Retina (tissue), 1 donor: ENCODE measurements at regions not wholly inside any gene's neighbourhood (a gene's known extent, or its start where the extent isn't known, plus 50 kb on each side); places are given as distances from the start of the nearest gene placed in this dataset.
"Not testable (repeated sequence)": the region's sequence is repeated elsewhere in the genome, so short reads cannot be mapped to it uniquely, and the experiment has no call there.

Source experiments
- DNase-seq: peaks from one replicate; pipeline ENCODE4 v3.0.0-alpha.2; 2016

DNA sequence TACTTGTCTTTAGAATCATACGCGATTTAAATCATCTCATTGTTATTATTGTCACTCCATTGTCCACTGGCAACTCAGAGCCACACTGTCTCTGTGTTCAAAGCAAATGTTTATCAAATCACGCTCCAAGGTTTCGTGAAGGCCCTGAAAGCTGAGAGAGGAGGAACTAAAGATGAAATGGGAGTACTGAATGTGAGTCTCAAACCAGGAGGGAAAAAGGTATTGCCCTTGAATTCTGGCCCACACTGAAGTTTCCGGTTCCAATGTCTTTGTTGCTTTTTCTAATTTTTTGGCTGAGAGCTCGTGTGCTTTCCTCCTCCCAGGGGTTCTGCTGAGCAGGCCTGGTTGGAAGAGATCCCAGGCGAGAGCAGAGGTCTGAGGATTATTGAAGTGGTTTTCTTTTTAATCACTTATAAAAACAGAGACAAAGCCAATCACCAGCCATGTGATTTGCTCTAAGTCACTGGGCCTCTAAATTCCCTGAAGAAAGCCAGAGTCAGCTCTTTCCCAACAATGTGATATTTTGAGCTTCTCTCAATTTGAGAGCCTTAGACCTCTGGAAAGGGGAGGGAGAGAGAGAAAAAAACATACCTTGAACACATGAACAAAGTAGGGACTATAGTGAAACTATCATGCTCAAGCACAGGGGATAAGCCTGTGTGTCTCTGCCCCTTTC is 420.8 kb upstream of the GRAMD2B start:
- DNase-seq, result peak; percentile 44

DNA sequence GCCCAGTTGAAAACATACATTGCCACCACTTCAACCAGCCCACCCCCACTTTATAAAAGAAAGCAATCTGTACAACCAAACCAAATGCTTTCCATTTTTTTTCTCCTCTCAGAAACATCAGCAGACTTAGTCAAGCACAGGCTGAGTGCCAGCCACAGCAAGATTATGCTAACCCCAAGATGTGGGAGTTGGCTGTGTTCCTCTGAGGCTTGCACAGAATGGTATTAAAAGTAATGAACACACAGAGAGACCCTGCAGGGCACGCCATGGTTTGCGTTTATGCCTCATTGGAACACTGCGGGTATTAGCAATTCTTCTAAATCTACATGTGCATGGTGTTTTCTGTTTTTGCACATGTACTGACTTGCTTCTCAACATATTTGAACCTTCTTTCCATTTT is 419.9 kb upstream of the GRAMD2B start:
- DNase-seq, result peak; percentile 14

DNA sequence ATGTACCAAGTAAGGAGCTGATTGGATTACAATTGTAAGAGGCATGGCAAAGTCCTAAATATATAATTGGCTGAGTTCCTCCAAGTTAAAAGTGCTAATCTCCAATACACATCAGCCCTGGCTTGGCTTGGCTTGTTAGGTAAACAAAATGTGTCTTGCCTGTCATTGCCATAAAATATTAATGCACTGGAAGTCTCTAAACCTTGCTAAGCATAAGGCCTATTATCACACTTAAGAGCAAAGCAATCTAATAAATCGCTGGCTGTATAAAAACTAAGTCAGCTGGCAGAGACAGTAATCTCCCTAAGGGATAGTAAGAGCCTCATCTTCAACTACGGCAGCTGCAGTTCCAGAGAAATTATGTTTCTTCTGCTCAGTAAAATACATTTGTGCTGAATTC is 418.6 kb upstream of the GRAMD2B start:
- peak; percentile 42 for DNase-seq

DNA sequence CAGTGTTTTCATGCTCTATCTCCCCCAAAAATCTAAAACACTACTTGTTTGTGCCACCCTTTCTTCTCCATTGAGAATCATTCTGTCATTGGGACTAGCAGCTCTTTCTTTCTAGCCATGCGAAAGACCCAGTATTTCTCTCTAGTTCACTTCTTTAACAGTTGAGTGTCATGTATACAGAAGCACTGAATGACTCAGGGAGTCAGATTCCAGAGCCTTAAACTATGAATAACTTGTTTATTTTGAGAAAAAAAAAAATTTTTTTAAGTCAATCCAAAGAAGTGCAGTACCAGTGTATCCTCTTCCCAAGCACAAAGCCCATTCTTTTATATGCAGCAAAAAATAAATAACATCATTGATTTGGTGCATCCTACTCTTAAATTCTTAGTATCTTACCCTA is 415.4 kb upstream of the GRAMD2B start:
- no peak for DNase-seq

DNA sequence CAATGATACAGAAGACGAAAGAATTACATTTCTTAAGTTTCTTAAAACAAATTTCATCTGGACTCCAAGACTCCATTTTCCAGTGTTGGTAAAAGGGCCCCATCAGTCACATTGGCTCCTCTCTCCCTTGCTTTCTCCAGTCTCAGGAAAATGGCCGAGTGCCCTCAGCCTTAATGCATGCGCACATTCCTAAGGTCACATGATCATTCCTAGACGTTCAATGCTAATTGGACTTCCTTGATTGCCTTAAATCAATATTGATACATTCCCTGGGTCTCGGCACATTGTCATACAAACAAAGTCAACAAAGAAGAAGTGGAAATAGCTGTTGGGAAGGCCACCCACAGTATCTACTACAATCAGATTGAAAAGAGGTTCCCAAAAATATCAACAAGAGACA is 413.6 kb upstream of the GRAMD2B start:
- no peak for DNase-seq

DNA sequence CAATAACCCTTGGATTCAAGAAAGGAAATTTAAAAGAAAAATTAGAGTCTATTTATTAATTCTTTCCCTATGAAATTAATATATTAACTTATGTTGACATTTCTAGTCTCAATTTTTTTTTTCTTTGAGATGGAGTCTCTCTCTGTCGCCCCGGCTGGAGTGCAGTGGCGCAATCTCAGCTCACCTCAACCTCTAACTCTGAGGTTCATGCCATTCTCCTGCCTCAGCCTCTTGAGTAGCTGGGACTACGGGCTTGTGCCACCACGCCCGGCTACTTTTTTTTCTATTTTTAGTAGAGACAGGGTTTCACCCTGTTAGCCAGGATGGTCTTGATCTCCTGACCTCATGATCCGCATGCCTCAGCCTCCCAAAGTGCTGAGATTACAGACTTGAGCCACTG is 411.7 kb upstream of the GRAMD2B start:
- DNase-seq, result not testable (repeated sequence)

DNA sequence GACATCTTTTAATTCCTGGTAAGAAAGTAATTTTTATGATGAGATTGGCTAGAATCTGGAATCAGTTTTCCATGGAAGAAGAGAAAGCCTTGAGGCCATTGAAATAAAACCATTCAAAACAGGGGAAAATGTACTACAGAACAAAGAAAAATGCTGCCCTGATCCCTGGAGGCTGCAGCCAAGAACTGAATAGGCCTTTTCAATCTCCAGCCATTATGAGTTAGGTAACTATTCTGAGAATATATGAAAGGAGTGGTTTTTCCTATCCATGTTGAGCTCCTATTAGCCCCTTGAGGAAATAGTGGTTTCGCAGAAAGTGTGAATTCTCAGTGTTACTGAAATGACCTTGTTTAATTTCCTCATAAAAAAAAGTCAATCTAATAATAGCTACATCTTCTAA is 408.5 kb upstream of the GRAMD2B start:
- DNase-seq, result peak; percentile 22

DNA sequence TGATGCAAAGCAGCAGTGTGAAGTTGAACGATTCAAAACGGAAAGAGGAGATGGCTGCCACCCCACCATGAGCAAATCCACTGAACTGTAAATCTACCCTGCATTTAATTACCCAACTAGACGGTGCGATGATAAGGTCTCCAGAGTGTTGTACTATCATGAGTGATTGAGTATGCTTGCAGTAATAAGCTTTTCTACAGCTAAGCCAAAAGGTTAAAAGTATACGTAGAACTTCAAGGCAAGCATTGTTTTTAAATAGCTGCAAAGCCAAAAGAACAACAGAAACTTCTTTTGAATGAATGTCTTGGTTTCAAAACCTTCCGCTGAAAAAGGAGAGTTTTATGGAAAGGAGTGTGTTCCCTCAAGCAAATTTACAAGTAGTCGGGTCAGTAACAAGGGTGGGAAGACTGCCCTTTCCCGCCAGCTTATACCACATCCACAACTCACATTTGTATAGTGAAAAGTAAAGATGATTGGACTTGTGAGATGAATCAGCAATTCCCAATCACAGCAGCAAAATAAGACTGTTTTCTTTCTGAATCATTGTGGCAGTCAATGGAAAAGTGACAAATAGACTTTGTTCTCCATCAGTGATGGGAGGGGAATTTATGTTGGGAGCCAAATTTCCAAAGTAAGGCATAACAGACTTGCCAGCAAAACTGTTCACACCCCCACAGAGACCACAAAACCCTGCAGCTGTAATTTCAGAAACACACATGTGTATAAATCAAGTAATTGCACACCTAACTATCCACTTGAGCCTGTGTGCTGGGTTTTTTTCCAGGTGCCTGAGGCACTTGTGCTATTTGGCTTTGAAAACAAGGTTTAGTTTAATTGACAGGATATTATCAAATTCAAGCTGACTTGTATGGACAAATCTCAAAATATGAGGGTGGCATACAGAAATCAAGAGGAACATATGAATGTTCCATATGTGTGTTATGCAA is 407.7 kb upstream of the GRAMD2B start:
- peak; percentile 22 for DNase-seq

DNA sequence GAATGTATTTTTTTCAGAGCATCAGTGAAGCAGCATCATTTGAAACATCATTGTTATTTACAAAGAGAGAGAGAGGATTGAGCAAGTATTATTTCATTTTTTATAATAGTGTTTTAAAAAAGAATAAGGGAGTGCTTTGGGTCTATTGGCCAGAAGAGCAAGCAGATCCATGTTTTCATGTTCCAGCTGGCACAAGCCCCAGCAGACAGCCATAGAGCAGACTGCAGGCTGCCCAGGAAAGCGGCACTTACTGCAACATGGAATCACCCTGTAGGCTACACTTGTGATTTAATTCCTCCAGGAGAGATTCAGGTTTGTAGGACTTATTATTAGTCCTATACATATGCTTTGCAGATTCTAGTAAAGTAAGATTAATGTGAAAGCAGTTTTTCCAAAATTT is 407.0 kb upstream of the GRAMD2B start:
- DNase-seq, result no peak

DNA sequence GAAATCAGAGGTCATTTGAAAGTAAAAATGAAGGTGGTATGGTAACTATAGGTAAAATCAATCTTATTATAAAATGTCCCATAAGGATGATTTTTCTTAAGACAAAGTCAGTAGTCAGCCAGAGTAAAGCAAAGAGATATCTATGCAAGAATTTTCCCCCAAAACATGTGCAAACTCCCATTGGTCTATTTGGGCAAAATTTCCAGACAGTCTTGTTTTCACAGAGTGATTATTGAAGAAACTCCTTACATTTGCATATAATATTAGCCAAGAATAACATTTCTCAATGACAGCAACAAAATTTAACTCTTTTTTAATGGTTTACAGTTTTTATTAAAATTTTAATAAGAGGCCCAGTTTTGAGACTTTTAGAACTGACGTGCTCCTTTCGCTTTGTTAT is 406.1 kb upstream of the GRAMD2B start:
- DNase-seq, result no peak

DNA sequence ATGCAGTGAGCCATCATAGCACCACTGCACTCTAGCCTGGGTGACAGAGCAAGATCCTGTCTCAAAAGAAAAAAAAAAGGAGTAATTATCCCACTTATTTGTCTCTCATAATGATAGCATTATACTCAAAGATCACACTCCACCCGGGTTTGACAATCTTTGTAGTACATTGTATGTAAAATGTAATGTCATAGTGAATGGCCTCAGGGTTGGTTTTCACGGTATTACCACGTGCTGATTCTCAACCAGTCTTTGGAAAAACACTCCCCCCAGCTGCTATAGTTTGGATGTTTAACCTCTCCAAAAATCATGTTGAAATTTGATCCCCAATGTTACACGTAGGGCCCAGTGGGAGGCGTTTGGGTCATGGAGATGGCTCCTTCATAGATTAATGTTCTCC is 402.4 kb upstream of the GRAMD2B start:
- no peak for DNase-seq

DNA sequence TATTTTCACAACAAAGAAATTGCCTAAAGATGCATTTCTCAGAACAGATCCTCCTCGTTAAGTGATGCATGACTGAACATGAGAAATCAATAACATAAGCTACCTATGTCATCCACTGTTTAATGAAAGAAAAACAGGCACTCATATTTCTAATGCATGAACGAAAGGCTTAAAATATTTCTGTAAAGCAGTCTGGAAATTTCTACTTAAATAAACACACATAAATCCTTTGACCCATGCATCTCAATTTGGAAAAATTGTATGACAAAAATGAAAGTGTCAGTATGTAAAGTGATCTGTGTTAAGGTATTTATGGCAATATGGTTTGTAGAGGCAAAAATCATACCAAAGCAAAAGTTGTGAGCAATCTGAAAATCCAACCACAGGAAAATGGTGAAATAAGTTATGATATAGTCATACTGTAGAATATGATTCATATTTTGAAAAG is 399.2 kb upstream of the GRAMD2B start:
- no peak for DNase-seq

DNA sequence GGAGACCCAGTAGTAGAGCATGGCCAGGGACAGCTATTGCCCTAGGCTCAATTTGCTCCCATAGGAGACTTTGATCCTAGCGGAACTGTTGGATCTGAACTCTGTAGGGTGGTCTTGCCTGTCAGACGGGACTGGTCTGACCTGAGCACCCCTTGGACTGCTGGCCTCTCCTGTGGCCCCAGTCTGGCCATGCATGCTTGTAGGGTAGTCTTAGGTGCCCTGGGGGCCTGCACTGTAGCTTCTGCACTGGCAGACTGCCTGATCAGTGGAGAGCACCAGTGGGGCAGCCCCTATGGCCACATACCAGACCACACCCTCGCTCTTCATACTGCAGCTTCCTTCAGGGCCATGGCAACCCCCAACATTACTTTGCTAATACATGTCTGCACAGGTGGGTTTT is 396.1 kb upstream of the GRAMD2B start:
- no peak for DNase-seq

DNA sequence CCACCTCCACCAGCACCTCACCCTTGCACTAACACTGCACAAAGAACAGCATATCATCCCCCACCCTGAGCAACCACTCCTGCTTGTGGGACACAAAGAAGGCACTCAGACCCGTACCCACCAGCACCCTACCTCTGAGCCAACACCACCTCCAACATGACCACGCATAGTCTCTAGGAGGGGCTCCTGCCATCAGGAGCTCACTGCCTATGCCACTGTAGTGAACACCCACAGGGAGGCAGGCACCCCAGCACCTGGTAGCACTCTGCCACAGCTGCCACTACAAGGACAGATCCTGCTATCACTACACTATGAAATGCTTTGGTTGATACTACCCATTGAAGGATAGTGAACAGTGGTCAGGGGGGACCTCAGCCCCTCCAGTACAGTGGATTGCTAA is 395.6 kb upstream of the GRAMD2B start:
- DNase-seq, result no peak

DNA sequence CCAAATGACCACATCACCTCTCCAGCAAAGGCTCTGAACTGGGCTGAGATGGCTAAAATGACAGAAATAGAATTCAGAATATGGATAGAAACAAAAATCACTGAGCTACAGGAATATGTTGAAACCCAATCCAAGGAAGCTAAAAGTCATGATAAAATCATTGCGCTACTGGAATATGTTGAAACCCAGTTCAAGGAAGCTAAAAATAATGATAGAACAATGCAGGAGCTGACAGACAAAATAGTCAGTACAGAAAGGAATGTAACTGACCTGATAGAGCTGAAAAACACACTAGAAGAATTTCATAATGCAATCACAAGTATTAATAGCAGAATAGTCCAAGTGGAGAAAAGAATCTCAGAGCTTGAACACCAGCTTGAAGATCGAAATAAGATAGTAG is 394.9 kb upstream of the GRAMD2B start:
- no peak for DNase-seq

DNA sequence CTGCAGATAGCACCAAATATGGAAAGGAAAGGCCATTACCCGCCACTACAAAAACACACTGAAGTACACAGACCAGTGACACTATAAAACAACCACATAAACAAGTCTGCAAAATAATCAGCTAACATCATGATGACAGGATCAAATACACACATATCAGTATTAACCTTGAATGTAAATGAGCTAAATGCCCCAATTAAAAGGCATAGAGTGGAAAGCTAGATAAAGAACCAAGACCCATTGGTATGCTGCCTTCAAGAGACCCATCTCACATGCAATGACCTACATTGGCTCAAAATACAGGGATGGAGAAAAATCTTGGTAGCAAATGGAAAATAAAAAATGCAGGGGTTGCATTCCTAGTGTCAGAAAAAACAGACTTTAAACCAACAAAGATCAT is 393.9 kb upstream of the GRAMD2B start:
- DNase-seq, result not testable (repeated sequence)

DNA sequence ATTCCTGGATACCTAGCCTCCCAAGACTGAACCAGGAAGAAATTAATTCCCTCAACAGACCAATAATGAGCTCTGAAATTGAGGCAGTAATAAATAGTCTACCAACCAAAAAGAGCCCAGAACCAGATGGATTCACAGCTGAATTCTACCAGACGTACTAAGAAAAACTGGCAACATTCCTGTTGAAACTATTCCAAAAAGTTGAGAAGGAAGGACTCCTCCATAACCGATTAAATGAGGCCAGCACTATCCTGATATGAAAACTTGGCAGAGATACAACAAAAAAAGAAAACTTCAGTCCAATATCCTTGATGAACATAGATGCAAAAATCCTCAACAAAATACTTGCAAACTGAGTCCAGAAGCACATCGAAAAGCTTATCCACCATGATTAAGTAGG is 392.5 kb upstream of the GRAMD2B start:
- DNase-seq, result no peak

DNA sequence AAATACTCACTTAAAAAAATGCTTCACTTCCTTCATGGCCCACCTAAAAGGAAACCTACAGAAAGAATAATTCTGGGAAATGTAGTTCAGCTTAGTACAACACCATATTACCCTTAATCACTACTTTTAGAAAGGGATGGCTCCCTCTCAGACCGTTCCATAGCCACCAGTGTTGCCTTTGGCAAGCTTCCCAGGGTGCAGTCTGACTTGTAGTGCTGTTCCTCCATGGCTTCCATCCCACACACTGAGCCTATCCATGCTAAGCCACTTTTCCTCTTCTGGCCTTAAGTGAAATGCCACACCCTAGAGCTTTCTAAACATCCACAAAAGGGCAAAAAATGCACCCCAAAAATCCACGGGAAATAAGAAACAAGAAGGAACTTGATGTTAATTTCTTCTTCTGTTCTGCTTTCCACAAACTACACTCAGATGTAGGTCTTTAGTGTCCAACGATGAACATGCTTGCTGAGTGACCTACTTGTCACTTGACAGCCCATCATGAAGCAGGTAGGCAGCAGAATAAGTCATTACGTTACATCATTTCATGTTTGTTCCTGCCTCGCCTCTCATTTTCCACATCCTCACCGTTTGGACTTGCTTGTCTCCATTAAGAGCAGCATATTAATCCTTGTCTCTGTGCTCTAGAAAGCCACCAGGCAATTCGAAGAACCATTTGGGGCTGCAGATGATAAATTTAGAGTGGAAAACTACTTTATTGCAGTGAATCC is 391.1 kb upstream of the GRAMD2B start:
- no peak for DNase-seq

DNA sequence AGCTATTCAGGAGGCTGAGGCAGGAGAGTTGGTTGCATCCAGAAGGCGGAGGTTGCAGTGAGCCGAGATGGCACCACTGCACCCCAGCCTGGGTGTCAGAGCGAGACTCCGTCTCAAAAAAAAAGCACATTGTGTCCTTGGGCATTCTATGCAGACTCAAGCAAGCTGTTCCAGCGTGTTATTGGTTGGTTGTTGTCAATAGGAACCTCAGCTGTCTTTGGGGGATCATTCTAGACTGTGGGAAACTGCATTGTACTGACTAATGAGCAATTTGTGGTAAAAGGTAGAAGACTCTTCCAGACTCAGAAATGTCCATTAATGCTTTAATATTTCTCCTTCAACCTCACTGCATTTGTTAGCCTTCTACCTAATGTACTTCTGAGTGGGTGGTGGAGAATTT is 379.5 kb upstream of the GRAMD2B start:
- peak; percentile 63 for DNase-seq

DNA sequence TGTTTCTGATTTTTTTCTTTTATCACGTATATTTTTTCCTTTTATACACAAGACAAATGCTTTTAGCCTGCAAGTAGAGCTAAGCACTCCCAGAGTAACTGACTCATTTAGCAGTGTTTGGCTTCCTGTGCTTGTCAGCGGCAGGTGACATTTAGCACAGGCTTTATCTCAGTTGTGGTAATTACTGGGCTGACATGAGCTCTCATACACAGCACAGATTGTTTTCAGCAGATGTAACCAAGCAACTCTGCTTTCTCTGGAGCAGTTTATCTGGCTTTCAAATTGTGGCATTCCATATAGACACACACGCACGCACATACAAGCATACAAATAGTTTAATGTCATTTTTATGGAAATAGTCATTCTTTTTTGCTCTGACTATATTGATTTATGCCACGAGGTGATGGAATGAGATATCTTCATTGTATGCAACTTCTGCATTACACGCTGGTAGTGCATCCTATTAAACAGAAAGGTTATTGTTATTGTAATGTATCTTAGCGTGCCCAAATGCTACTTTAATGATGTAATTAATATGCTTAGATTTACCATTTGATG is 379.0 kb upstream of the GRAMD2B start:
- DNase-seq, result peak; percentile 67

DNA sequence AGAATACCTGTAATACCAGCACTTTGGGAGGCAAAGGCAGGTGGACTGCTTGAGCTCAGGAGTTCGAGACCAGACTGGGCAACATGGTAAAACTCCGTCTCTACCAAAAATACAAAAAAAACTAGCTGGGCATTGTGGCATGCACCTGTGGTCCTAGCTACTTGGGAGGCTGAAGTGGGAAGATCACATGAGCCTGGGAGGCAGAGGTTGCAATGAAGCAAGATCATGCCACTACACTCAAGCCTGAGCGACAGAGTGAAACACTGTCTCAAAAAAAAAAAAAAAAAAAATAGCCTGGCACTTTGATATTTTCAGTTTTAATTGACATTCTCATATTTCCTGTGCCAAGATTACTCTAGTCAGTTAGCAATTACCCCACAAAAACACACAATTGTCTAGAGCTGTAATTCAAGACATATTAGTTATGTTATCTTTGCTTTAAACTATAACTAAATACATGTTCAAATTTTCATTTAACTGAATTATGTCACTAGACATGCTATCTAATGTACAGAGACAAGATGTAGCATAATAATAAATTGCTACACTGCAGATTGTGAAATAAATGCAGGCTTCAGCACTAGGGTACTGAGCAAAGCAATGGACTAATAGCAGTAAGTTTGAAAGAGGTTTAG is 378.2 kb upstream of the GRAMD2B start:
- DNase-seq, result no peak

DNA sequence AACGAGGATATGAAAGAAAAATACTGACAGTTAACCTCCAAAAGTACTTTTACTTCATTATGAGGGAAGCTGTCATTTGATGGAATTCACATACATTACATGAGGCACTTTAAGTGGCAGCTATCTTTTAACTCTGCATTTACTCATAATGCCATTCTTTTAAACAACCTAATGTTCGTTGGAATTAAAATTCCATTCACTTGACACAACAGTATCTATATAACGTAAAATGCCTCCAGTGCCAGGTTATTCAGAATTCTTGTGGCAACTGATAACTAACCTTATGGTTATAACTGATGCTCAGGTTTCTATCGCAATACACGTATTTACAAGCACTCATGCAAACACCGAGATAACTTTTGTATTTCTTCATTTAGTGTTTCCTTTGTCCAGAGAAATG is 376.9 kb upstream of the GRAMD2B start:
- DNase-seq, result no peak
